H1 (cell line): ENCODE measurements at regions not wholly inside any gene's neighbourhood (a gene's known extent, or its start where the extent isn't known, plus 50 kb on each side); places are given as distances from the start of the nearest gene placed in this dataset.

Experiments used
- CTCF ChIA-PET: fragments of 300-600 bp; sonication (Branson Sonifier 250); formaldehyde crosslinking; loops from one replicate; lab custom pipeline; 2021; ENCODE audit not compliant: partially characterized antibody; lab: Charles Lee
- POLR2A ChIA-PET: fragments of 300-600 bp; sonication (Branson Sonifier 250); formaldehyde crosslinking; loops from one replicate; lab custom pipeline; 2021; ENCODE audit warnings: inconsistent platforms; ENCODE audit not compliant: partially characterized antibody; lab: Charles Lee
- DNase-seq, 2 experiments: peaks; one replicate each; pipeline versions ENCODE4 v3.0.0 to v3.0.0-alpha.2; 2010 to 2022; ENCODE audit warnings: low spot score in 2 of 2, low read depth in 1 of 2, mixed read lengths in 1 of 2
- FAIRE-seq: peaks from 2 replicates; lab custom pipeline; 2011; peaks lifted over from hg19 to GRCh38; lab: Jason Lieb, UNC
- H2AFZ ChIP-seq: 2 replicates; pipeline ENCODE4 v1.8.1; 2012; ENCODE audit warnings: low read length, inconsistent platforms
- H2AK5ac ChIP-seq: 2 replicates; pipeline ENCODE4 v1.6.1; 2013; ENCODE audit warnings: low read depth, low read length
- H2BK120ac ChIP-seq: replicated peaks from 2 replicates; pipeline ENCODE3; 2013; ENCODE audit warnings: low read depth, low read length, inconsistent platforms
- H2BK12ac ChIP-seq: 2 replicates; pipeline ENCODE4 v1.6.1; 2013; ENCODE audit warnings: low read depth, low read length
- H2BK15ac ChIP-seq: 2 replicates; pipeline ENCODE4 v1.6.1; 2013; ENCODE audit warnings: low read length
- H2BK20ac ChIP-seq: 2 replicates; pipeline ENCODE4 v1.6.1; 2013; ENCODE audit warnings: low read length
- H2BK5ac ChIP-seq: 2 replicates; pipeline ENCODE4 v1.6.1; 2013; ENCODE audit warnings: low read depth, low read length
- H3K14ac ChIP-seq: 2 replicates; pipeline ENCODE4 v1.6.1; 2013; ENCODE audit warnings: inconsistent platforms; ENCODE audit not compliant: insufficient read length
- H3K18ac ChIP-seq: 2 replicates; pipeline ENCODE4 v1.6.1; 2013; ENCODE audit warnings: low read length; ENCODE audit errors: extremely low read depth
- H3K23ac ChIP-seq: 2 replicates; pipeline ENCODE4 v1.6.1; 2013; ENCODE audit warnings: inconsistent platforms; ENCODE audit not compliant: insufficient read length
- H3K23me2 ChIP-seq: 2 replicates; pipeline ENCODE4 v1.6.1; 2013; ENCODE audit warnings: low read depth, low read length
- H3K27ac ChIP-seq: 2 replicates; pipeline ENCODE4 v1.6.1; 2011; ENCODE audit warnings: low read depth, low read length, inconsistent platforms
- H3K27me3 ChIP-seq, 4 experiments: replicated peaks in 1 of 4; 1 replicate in 1 of 4; 2 replicates in 3 of 4; pipeline versions ENCODE4 v1.6.1 to v1.8.1; 2011 to 2013; ENCODE audit warnings: low read length in 3 of 4, mild to moderate bottlenecking in 3 of 4, inconsistent platforms in 2 of 4, mixed read lengths in 2 of 4, moderate library complexity in 1 of 4; ENCODE audit not compliant: control insufficient read depth in 3 of 4, insufficient read depth in 3 of 4; ENCODE audit errors: extremely low read depth in 1 of 4
- H3K36me3 ChIP-seq, 4 experiments: 2 replicates each; pipeline versions ENCODE4 v1.6.1 to v1.8.1; 2011 to 2013; ENCODE audit warnings: mild to moderate bottlenecking in 4 of 4, low read length in 3 of 4, moderate library complexity in 2 of 4, control low read depth in 1 of 4, inconsistent platforms in 1 of 4; ENCODE audit not compliant: insufficient read depth in 4 of 4, control insufficient read depth in 2 of 4
- H3K4ac ChIP-seq: replicated peaks from 2 replicates; pipeline ENCODE3; 2013; ENCODE audit warnings: low read length, low read depth, mixed read lengths, inconsistent platforms; ENCODE audit not compliant: insufficient read length
- H3K4me1 ChIP-seq, 4 experiments: replicated peaks in 1 of 4; 1 replicate in 1 of 4; 2 replicates in 3 of 4; pipeline versions ENCODE4 v1.6.1 to v1.8.1; 2011 to 2013; ENCODE audit warnings: low read length in 3 of 4, inconsistent platforms in 2 of 4, mixed read lengths in 1 of 4; ENCODE audit not compliant: insufficient read depth in 4 of 4, control insufficient read depth in 3 of 4
- H3K4me2 ChIP-seq, 2 experiments: 2 replicates each; pipeline versions ENCODE4 v1.6.1 to v1.8.1; 2011 to 2013; ENCODE audit warnings: low read depth in 2 of 2, low read length in 2 of 2, control low read depth in 1 of 2, inconsistent platforms in 1 of 2, mild to moderate bottlenecking in 1 of 2; ENCODE audit not compliant: insufficient read depth in 1 of 2
- H3K4me3 ChIP-seq, 4 experiments: fragments of 200-600, 300-600 bp in 1 of 4; sonication (generic), shearing (Covaris generic), sonication (Bioruptor Twin) in 1 of 4; 2 replicates each; pipeline versions ENCODE4 v1.5.1 to v1.8.1; 2011 to 2016; ENCODE audit warnings: low read length in 4 of 4, low read depth in 3 of 4, control low read depth in 2 of 4, inconsistent platforms in 2 of 4, mild to moderate bottlenecking in 2 of 4, mixed read lengths in 1 of 4, moderate library complexity in 1 of 4; ENCODE audit not compliant: insufficient read depth in 2 of 4; ENCODE audit errors: extremely low read depth in 1 of 4
- H3K56ac ChIP-seq: replicated peaks from 2 replicates; pipeline ENCODE3; 2013; ENCODE audit warnings: low read depth, mild to moderate bottlenecking, mixed read lengths, low read length, inconsistent platforms; ENCODE audit not compliant: insufficient read length
- H3K79me1 ChIP-seq: 2 replicates; pipeline ENCODE4 v1.6.1; 2013; ENCODE audit warnings: low read depth, low read length, control low read depth
- H3K79me2 ChIP-seq, 2 experiments: 2 replicates each; pipeline versions ENCODE4 v1.6.1 to v1.8.1; 2012 to 2013; ENCODE audit warnings: low read length in 2 of 2, mild to moderate bottlenecking in 2 of 2, inconsistent platforms in 1 of 2; ENCODE audit not compliant: insufficient read depth in 2 of 2, control insufficient read depth in 1 of 2
- H3K9ac ChIP-seq, 4 experiments: replicated peaks in 1 of 4; 1 replicate in 1 of 4; 2 replicates in 3 of 4; pipeline versions ENCODE4 v1.6.1 to v1.8.1; 2011 to 2013; ENCODE audit warnings: low read depth in 3 of 4, low read length in 3 of 4, control low read depth in 2 of 4, mild to moderate bottlenecking in 2 of 4, moderate library complexity in 2 of 4, inconsistent platforms in 1 of 4; ENCODE audit errors: extremely low read depth in 1 of 4
- H3K9me3 ChIP-seq, 2 experiments: 2 replicates each; pipeline versions ENCODE4 v1.6.1 to v1.8.1; 2012 to 2013; ENCODE audit warnings: mild to moderate bottlenecking in 2 of 2, moderate library complexity in 2 of 2, control low read depth in 1 of 2, inconsistent platforms in 1 of 2, low read depth in 1 of 2, low read length in 1 of 2, mixed read lengths in 1 of 2; ENCODE audit not compliant: insufficient read depth in 2 of 2
- H4K20me1 ChIP-seq, 2 experiments: replicated peaks in 1 of 2; 2 replicates each; pipeline versions ENCODE3 to v1.8.1; 2011 to 2013; ENCODE audit warnings: inconsistent platforms in 2 of 2, low read length in 2 of 2, mild to moderate bottlenecking in 1 of 2; ENCODE audit not compliant: insufficient read depth in 2 of 2, control insufficient read depth in 1 of 2
- H4K5ac ChIP-seq: 2 replicates; pipeline ENCODE4 v1.6.1; 2013; ENCODE audit warnings: low read length, low read depth, mixed read lengths, inconsistent platforms; ENCODE audit not compliant: insufficient read length
- H4K8ac ChIP-seq: 2 replicates; pipeline ENCODE4 v1.8.0; 2013; ENCODE audit warnings: mild to moderate bottlenecking, moderate library complexity, low read length, inconsistent platforms; ENCODE audit not compliant: insufficient read depth; ENCODE audit errors: extremely low read depth
- H4K91ac ChIP-seq: replicated peaks from 2 replicates; pipeline ENCODE3; 2013; ENCODE audit warnings: low read length, mixed read lengths, inconsistent platforms; ENCODE audit not compliant: insufficient read length
- BACH1 ChIP-seq: IDR thresholded peaks from 2 replicates; pipeline ENCODE4 v1.6.1; 2012; ENCODE audit warnings: low read length, improper control_type of control experiment
- CBX8 ChIP-seq: fragments of 300-800, 300-1000 bp; sonication (generic); IDR thresholded peaks from 2 replicates; pipeline ENCODE4 v1.7.1; 2016; ENCODE audit warnings: low read depth, low read length, borderline replicate concordance
- EGR1 ChIP-seq: IDR thresholded peaks from 2 replicates; pipeline ENCODE4 v1.6.1; 2011; ENCODE audit warnings: low read depth, low read length, borderline replicate concordance
- JUN ChIP-seq: IDR thresholded peaks from 2 replicates; pipeline ENCODE4 v1.6.1; 2011; ENCODE audit warnings: low read depth, mild to moderate bottlenecking, improper control_type of control experiment, low read length
- MAX ChIP-seq: IDR thresholded peaks from 2 replicates; pipeline ENCODE4 v1.6.1; 2012; ENCODE audit warnings: inconsistent platforms
- POLR2AphosphoS5 ChIP-seq: IDR thresholded peaks from 2 replicates; pipeline ENCODE4 v1.6.1; 2011; ENCODE audit warnings: low read depth, low read length
- POU5F1 ChIP-seq: IDR thresholded peaks from 2 replicates; pipeline ENCODE4 v1.6.1; 2011; ENCODE audit warnings: low read depth, mild to moderate bottlenecking, low read length, moderate library complexity
- RAD21 ChIP-seq, 2 experiments: IDR thresholded peaks in 1 of 2; conservative IDR thresholded peaks in 1 of 2; 2 replicates each; pipeline ENCODE4 v1.6.1; 2011; ENCODE audit warnings: low read depth in 2 of 2, low read length in 2 of 2, improper control_type of control experiment in 1 of 2, inconsistent platforms in 1 of 2, mild to moderate bottlenecking in 1 of 2, moderate library complexity in 1 of 2
- SAP30 ChIP-seq: fragments of 300-600 bp; sonication (generic); IDR thresholded peaks from 2 replicates; pipeline ENCODE4 v1.7.1; 2012; ENCODE audit warnings: low read length, moderate library complexity, mild to moderate bottlenecking, inconsistent platforms; ENCODE audit not compliant: insufficient read depth, insufficient replicate concordance
- SUZ12 ChIP-seq: fragments of 200-600 bp; sonication (generic); IDR thresholded peaks from 2 replicates; pipeline ENCODE4 v1.6.1; 2012; ENCODE audit warnings: mild to moderate bottlenecking, inconsistent platforms, low read length, moderate library complexity, mixed read lengths
- YY1 ChIP-seq: IDR thresholded peaks from 2 replicates; pipeline ENCODE4 v1.6.1; 2011; ENCODE audit warnings: low read depth, mild to moderate bottlenecking, low read length
- WGBS, 2 experiments: shearing (Covaris generic) in 1 of 2; methylation state at CpG; one replicate each; pipeline versions ENCODE4 v1.1.6 to v1.1.7; 2013 to 2015; ENCODE audit warnings: low lambda C conversion rate in 2 of 2, mixed read lengths in 2 of 2, inconsistent platforms in 1 of 2, low coverage in 1 of 2, missing lambda C conversion rate in 1 of 2; ENCODE audit not compliant: insufficient replicate concordance in 2 of 2, insufficient coverage in 1 of 2, insufficient read length in 1 of 2; ENCODE audit errors: extremely low coverage in 1 of 2, missing lambda C conversion rate in 1 of 2; 5-methylcytosine and 5-hydroxymethylcytosine counted together

GRCh38 chr1:4312024-4312423, 342.4 kb upstream of the AJAP1 start:
- no peak overlapping the region for H4K5ac ChIP-seq
- no peak overlapping the region for H2BK15ac ChIP-seq
- no peak overlapping the region for H3K18ac ChIP-seq
- FAIRE-seq (no peak), DNase-seq (no peak)
- no peak overlapping the region for H3K27ac ChIP-seq
- no peak overlapping the region for H3K23ac ChIP-seq
- no peaks in the 10 kb centered on the region; a peak in 1 of 7 replicates for H3K27me3 ChIP-seq
- no peak overlapping the region for H2BK5ac ChIP-seq
- H2AFZ ChIP-seq: no peak overlapping the region
- H3K79me1 ChIP-seq: no peaks in the 10 kb centered on the region
- no peak overlapping the region for H2BK20ac ChIP-seq
- H3K4me3 ChIP-seq: no peak overlapping the region
- no peak overlapping the region for H4K91ac ChIP-seq
- no peak overlapping the region for H3K9ac ChIP-seq
- H3K79me2 ChIP-seq: no peaks in the 10 kb centered on the region
- TF ChIP-seq EGR1 (no peak), RAD21 (IDR thresholded peaks at IDR 0.05 in 1 of 2, conservative IDR thresholded peaks at IDR 0.05 in 1 of 2; ENCODE audit: low read depth in 2 of 2, low read length in 2 of 2) (no peak), SAP30 (no peak), POU5F1 (no peak), BACH1 (no peak), MAX (no peak), CBX8 (no peak), SUZ12 (no peak), JUN (no peak), YY1 (no peak), POLR2AphosphoS5 (no peak)
- ChIA-PET CTCF (no interaction called here), POLR2A (no interaction called here)
- no peak overlapping the region for H3K14ac ChIP-seq
- H3K36me3 ChIP-seq: no peaks in the 10 kb centered on the region
- no peak overlapping the region for H2BK12ac ChIP-seq
- no peak overlapping the region for H4K8ac ChIP-seq
- 93% methylated on average over 6 of the region's 6 CpGs; no CpG with 5 or more reads in 1 of the 2 experiments for WGBS, 2 experiments
- H2BK120ac ChIP-seq: no peak overlapping the region
- no peaks in the 10 kb centered on the region for H4K20me1 ChIP-seq
- peaks cover 42 to 64% of the 10 kb centered on the region in 2 experiments for H3K9me3 ChIP-seq
- H3K4me1 ChIP-seq: no peaks in the 10 kb centered on the region
- H3K23me2 ChIP-seq: no peaks in the 10 kb centered on the region
- H2AK5ac ChIP-seq: no peak overlapping the region
- no peak overlapping the region for H3K4ac ChIP-seq
- no peak overlapping the region for H3K56ac ChIP-seq
- H3K4me2 ChIP-seq: no peak overlapping the region
